Left ventricle myocardium inferior (tissue), 1 donor: ENCODE measurements at regions not wholly inside any gene's neighbourhood (a gene's known extent, or its start where the extent isn't known, plus 50 kb on each side); places are given as distances from the start of the nearest gene placed in this dataset.

Source experiments
- DNase-seq: peaks from one replicate; pipeline ENCODE4 v3.0.0-alpha.2; 2020
- H3K27ac ChIP-seq: fragments of 200-600 bp; replicated peaks from 2 replicates; pipeline ENCODE4 v1.8.0; 2021
- H3K27me3 ChIP-seq: fragments of 200-600 bp; 2 replicates; pipeline ENCODE4 v1.8.0; 2021; ENCODE audit warnings: low read depth
- H3K36me3 ChIP-seq: fragments of 200-600 bp; 2 replicates; pipeline ENCODE4 v1.8.0; 2021
- H3K4me1 ChIP-seq: fragments of 200-600 bp; 2 replicates; pipeline ENCODE4 v1.8.0; 2021
- H3K4me3 ChIP-seq: fragments of 200-600 bp; 2 replicates; pipeline ENCODE4 v1.8.0; 2021; ENCODE audit warnings: mild to moderate bottlenecking, moderate library complexity
- H3K9me3 ChIP-seq: fragments of 200-600 bp; replicated peaks from 2 replicates; pipeline ENCODE4 v1.8.0; 2021
- CTCF ChIP-seq: fragments of 200-600 bp; IDR thresholded peaks from 2 replicates; pipeline ENCODE4 v1.8.0; 2021; ENCODE audit warnings: antibody characterized with exemption, mild to moderate bottlenecking, borderline replicate concordance
- intact Hi-C: fragments of 100-400 bp; cut with micrococcal nuclease; formaldehyde crosslinking; loops from one replicate; pipeline ENCODE4 v1.11.0; 2022
- donor health status: DM: no; HTN: yes; CAD: no; lungs with severe emphysema.

DNA sequence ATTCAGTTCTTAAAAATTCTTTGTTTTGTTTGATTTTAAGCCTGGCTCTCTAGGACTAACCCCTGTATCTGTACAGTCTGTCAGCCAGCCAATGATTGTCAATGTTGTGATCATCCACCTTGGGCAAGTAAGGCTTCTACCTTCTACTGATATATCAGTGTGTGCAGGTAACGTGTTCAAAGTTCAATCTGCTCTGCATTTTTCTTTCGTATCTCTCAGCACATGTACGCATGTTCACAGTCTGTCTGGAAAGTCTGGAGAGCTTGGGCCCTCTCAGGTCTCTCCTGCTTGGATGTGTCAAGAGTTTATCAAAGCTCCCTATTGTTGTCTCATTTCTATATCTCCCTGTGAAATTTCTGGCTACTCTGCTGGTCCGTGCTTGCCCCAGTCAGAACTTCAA, 138.6 kb upstream of the VRK1 start:
- no peaks in the 10 kb centered on the region for H3K36me3 ChIP-seq
- H3K4me3 ChIP-seq: no peak overlapping the region
- intact Hi-C loops: no loop called here
- H3K27ac ChIP-seq: no peak overlapping the region
- H3K4me1 ChIP-seq: no peaks in the 10 kb centered on the region
- H3K27me3 ChIP-seq: peaks cover 47% of the 10 kb centered on the region
- DNase-seq: no peak
- H3K9me3 ChIP-seq: peaks cover 28% of the 10 kb centered on the region
- no peak for TF ChIP-seq CTCF

DNA sequence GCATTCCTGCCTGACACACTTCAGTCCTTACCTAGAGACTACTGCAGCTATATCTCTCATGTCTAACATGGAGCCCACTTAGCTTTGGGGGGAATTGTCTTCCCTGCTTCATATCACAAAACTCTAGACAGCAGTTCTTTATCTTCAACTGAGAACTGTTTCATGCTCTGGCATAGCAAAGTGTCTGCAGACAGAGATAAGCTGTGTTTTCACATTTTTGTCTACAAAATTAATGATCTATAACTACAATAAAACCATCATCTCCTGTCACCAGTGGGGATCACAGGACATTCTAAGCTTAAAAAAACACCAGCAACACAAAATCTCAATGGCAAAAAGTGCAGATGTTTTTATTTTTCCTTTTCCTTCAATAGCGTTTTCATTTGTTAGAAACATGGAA, 137.1 kb upstream of the VRK1 start:
- DNase-seq: no peak
- intact Hi-C loops: no loop called here
- Histone ChIP-seq H3K27me3 (peaks cover 55% of the 10 kb centered on the region), H3K27ac (no peak overlapping the region), H3K4me1 (no peaks in the 10 kb centered on the region), H3K4me3 (no peak overlapping the region), H3K9me3 (peaks cover 28% of the 10 kb centered on the region), H3K36me3 (no peaks in the 10 kb centered on the region)
- no peak for TF ChIP-seq CTCF

GRCh38 chr14:96660667-96661066, 136.5 kb upstream of the VRK1 start:
- Histone ChIP-seq H3K27me3 (peaks cover 59% of the 10 kb centered on the region), H3K4me1 (no peaks in the 10 kb centered on the region), H3K4me3 (no peak overlapping the region), H3K9me3 (peaks cover 24% of the 10 kb centered on the region), H3K36me3 (no peaks in the 10 kb centered on the region), H3K27ac (no peak overlapping the region)
- intact Hi-C loops: no loop called here
- no peak for TF ChIP-seq CTCF
- DNase-seq: no peak

- intact Hi-C loops: no loop called here
- Histone ChIP-seq H3K27ac (no peak overlapping the region), H3K9me3 (peaks cover 16% of the 10 kb centered on the region), H3K27me3 (peaks cover 66% of the 10 kb centered on the region), H3K4me3 (no peak overlapping the region), H3K36me3 (no peaks in the 10 kb centered on the region), H3K4me1 (no peaks in the 10 kb centered on the region)
- TF ChIP-seq CTCF: no peak
- DNase-seq: no peak
These were observed 135.8 kb upstream of the VRK1 start for GRCh38 chr14:96661244-96661969.

DNA sequence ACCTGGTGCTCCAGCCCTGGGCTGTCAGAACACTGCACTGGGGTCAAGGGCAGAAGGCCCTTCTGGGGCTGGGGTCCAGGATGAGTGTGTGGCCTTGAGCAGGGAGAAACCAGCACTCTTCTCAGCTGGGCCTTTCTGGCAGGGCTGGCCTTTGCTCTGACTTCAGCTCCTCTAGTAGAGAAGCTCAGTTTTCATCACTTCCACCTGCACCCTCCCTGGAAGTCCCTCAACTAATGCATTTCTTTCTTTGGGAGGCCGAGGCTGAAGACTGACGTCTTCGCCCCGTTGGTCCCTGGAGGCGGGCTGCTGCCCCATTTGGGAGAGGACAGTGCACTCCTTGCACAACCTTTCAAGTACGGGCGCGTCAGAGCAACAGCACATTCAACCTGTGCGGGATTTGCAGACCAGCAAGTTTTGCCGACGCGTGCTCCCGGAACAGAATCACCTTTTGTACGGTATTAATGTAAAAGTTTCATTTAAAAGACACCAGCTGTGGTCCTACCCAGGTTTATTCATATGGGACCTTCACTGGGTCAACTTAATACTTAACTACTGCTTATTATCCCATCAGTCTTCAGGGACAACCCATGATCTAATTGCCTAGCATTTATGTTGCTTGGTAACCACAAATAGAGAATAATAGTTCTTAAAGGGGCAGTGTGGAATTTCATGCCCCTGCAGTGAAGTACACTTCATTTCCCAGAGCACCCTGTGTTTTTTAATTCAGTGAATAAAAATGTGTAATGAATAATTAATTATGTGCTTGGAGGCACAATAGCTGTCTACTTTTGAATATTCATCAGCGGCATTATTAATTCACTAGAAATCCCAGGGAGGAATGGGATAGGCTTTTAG, 134.8 kb upstream of the VRK1 start:
- no peak for TF ChIP-seq CTCF
- peaks cover 7% of the 10 kb centered on the region for H3K9me3 ChIP-seq
- no peak for DNase-seq
- H3K36me3 ChIP-seq: no peaks in the 10 kb centered on the region
- H3K27ac ChIP-seq: no peak overlapping the region
- intact Hi-C loops: no loop called here
- no peak overlapping the region for H3K4me3 ChIP-seq
- no peaks in the 10 kb centered on the region for H3K4me1 ChIP-seq
- peaks cover 76% of the 10 kb centered on the region for H3K27me3 ChIP-seq
